ENCODE measurements at regions not wholly inside any gene's neighbourhood (a gene's known extent, or its start where the extent isn't known, plus 50 kb on each side); places are given as distances from the start of the nearest gene placed in this dataset.
A peak's percentile ranks its signal among the peaks of the same experiment; 100 is the strongest.

DNA sequence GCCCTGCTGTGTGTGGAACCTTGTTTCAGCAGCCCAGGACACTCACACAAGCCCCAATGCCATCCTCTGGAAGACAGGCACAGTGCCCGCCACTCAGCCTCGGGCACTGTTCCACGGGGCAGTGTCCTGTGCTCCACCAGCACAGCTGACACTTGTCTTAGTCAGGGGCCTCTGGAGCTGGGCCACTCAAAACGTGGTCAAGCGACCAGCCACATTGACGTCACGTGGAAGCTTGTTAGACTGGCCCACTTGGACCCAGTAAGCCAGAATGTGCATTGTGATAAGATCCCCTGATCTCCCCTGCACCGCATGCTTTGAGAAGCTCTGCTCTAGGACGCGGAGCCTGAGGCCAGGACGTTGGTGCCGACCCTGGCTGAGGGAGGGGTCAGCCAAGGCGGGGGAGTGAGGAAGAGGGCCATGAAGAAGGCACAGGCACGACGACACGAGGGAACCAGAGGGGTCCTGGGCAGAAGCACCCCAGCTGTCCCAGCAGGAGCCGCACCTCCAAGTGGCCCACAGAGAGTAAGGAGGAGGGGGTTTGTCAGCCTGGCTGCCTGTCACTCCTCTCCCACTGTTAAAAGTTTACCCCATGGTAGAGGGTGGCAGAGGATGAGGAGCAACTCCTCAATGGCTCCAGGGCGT is 64.6 kb downstream of the LINC01488 start:
- H3K27me3 ChIP-seq, result no peaks in the 10 kb centered on the region
- FAIRE-seq (no peak), ATAC-seq (no peak), DNase-seq (peak in 2 of 6 donors; percentile 34 to 42)
- H3K27ac ChIP-seq, result no peak overlapping the region
- no peaks in the 10 kb centered on the region for H3K36me3 ChIP-seq
- no peak for TF ChIP-seq CTCF (IDR thresholded peaks at IDR 0.05)
- H3K4me1 ChIP-seq, result no peaks in the 10 kb centered on the region
- WGBS, 2 donors, result 69 to 70% methylated on average over 18 of the region's 18 CpGs
- no peaks in the 10 kb centered on the region for H3K9me3 ChIP-seq
- no peak overlapping the region for H3K4me3 ChIP-seq
- intact Hi-C loops (cut with DNase I), result no loop called here

GRCh38 chr11:69546735-69547370 is 65.4 kb downstream of the LINC01488 start:
- no peak for FAIRE-seq
- H3K36me3 ChIP-seq, result no peaks in the 10 kb centered on the region
- H3K4me1 ChIP-seq, result no peaks in the 10 kb centered on the region
- TF ChIP-seq CTCF (IDR thresholded peaks at IDR 0.05), result no peak
- H3K9me3 ChIP-seq, result no peaks in the 10 kb centered on the region
- intact Hi-C loops (cut with DNase I), result no loop called here
- H3K27me3 ChIP-seq, result no peaks in the 10 kb centered on the region
- WGBS, 2 donors, result 65 to 73% methylated on average over 16 of the region's 16 CpGs
- H3K27ac ChIP-seq, result no peak overlapping the region
- no peak for DNase-seq
- H3K4me3 ChIP-seq, result no peak overlapping the region
- no peak for ATAC-seq

- ATAC-seq (no peak), FAIRE-seq (no peak), DNase-seq (no peak)
- H3K4me1 ChIP-seq, result no peaks in the 10 kb centered on the region
- H3K27me3 ChIP-seq, result no peaks in the 10 kb centered on the region
- H3K36me3 ChIP-seq, result no peaks in the 10 kb centered on the region
- no peak overlapping the region for H3K27ac ChIP-seq
- no peaks in the 10 kb centered on the region for H3K9me3 ChIP-seq
- 28 to 53% methylated on average over 1 of the region's 1 CpG for whole genome bisulfite sequencing, 2 donors
- intact Hi-C loops (cut with DNase I), result no loop called here
- no peak for TF ChIP-seq CTCF (IDR thresholded peaks at IDR 0.05)
- no peak overlapping the region for H3K4me3 ChIP-seq
Measured at GRCh38 chr11:69550846-69551245, 69.4 kb downstream of the LINC01488 start.

DNA sequence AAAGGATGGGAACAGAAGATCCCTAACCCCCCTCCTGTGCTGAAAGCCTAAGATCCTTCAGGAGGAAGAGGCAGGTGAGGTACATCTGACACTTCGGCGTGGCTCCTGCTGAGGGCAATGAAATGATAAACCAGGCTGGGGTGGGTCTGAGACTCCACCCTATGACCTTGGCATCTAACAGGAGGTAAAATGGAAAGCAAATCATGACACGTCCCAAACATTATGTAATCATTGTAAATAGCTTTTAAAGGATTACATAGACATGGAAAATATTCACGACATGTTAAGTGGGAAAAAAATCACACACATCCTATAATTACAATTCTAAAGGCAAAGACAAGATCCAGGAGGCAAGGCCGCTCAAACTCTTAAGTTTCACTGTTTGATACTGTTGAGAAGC is 70.5 kb downstream of the LINC01488 start:
- intact Hi-C loops (cut with DNase I), result no loop called here
- no peaks in the 10 kb centered on the region for H3K27me3 ChIP-seq
- no peaks in the 10 kb centered on the region for H3K4me1 ChIP-seq
- no peaks in the 10 kb centered on the region for H3K36me3 ChIP-seq
- no peak overlapping the region for H3K4me3 ChIP-seq
- no peaks in the 10 kb centered on the region for H3K9me3 ChIP-seq
- no peak for FAIRE-seq
- WGBS, 2 donors, result 84 to 86% methylated on average over 5 of the region's 5 CpGs
- no peak for DNase-seq
- H3K27ac ChIP-seq, result no peak overlapping the region
- ATAC-seq, result no peak
- TF ChIP-seq CTCF (IDR thresholded peaks at IDR 0.05), result no peak

DNA sequence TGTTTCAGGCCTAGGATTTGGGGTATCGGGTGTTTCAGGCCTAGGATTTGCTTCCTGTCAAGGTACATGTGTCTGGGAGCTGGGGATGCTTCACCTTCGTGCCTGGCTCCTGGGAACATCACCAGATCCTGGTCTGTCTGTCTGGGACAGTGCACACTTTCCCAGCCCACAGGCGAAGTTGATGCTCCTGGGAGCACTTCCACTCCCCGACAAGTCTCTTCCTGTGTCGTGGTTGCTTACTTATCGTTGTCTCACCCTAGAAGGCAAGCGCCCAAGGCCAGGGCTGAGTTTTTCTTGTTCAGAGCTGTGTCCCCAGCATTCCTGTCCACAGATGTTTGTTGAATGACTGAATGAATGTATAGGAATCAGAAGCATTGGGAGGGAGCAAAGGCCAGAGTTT is 71.5 kb downstream of the LINC01488 start:
- ATAC-seq (no peak), DNase-seq (no peak), FAIRE-seq (no peak)
- Histone ChIP-seq H3K27me3 (no peaks in the 10 kb centered on the region), H3K27ac (no peak overlapping the region), H3K4me3 (no peak overlapping the region), H3K36me3 (no peaks in the 10 kb centered on the region), H3K9me3 (no peaks in the 10 kb centered on the region), H3K4me1 (no peaks in the 10 kb centered on the region)
- intact Hi-C loops (cut with DNase I), result no loop called here
- TF ChIP-seq CTCF (IDR thresholded peaks at IDR 0.05), result no peak
- WGBS, 2 donors, result 92 to 97% methylated on average over 7 of the region's 7 CpGs
